HCT116 (cell line): ENCODE measurements at regions not wholly inside any gene's neighbourhood (a gene's known extent, or its start where the extent isn't known, plus 50 kb on each side); places are given as distances from the start of the nearest gene placed in this dataset.

ENCODE experiments used
- ATF3 ChIP-seq: IDR thresholded peaks from 2 replicates; pipeline ENCODE4 v1.6.1; 2012
- CTCF ChIP-seq, 3 experiments: fragments of 200-600 bp in 1 of 3; sonication (generic) in 1 of 3; IDR thresholded peaks in 2 of 3; conservative IDR thresholded peaks in 1 of 3; 2 replicates each; pipeline ENCODE4 v1.5.1; 2012 to 2017; ENCODE audit warnings: low read depth in 2 of 3, low read length in 2 of 3, antibody characterized with exemption in 1 of 3, borderline replicate concordance in 1 of 3, control low read depth in 1 of 3, mild to moderate bottlenecking in 1 of 3, mixed read lengths in 1 of 3, mixed run types in 1 of 3, moderate library complexity in 1 of 3; ENCODE audit not compliant: insufficient read depth in 1 of 3
- ELF1 ChIP-seq: IDR thresholded peaks from 2 replicates; pipeline ENCODE4 v1.6.1; 2012; ENCODE audit warnings: low read depth, borderline replicate concordance
- POLR2A ChIP-seq: IDR thresholded peaks from 2 replicates; pipeline ENCODE4 v1.7.0; 2011; ENCODE audit warnings: borderline replicate concordance; ENCODE audit not compliant: insufficient read depth, insufficient read length; ENCODE audit errors: extremely low read depth
- POLR2AphosphoS5 ChIP-seq: IDR thresholded peaks from 2 replicates; pipeline ENCODE4 v1.6.1; 2011; ENCODE audit warnings: mild to moderate bottlenecking, low read depth, low read length, moderate library complexity
- TF ChIP-seq, protein P1 (sequence below): IDR thresholded peaks from 2 replicates; pipeline ENCODE4 v1.6.1; 2012

- TF ChIP-seq CTCF (IDR thresholded peaks at IDR 0.05 in 2 of 3, conservative IDR thresholded peaks at IDR 0.05 in 1 of 3; ENCODE audit: borderline replicate concordance in 1 of 3, insufficient read depth in 1 of 3, low read depth in 2 of 3, low read length in 2 of 3): no peak
- TF ChIP-seq ELF1: no peak
- no peak for TF ChIP-seq POLR2AphosphoS5
- TF ChIP-seq, protein P1, sequence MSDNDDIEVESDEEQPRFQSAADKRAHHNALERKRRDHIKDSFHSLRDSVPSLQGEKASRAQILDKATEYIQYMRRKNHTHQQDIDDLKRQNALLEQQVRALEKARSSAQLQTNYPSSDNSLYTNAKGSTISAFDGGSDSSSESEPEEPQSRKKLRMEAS: no peak
- no peak for TF ChIP-seq POLR2A
- TF ChIP-seq ATF3: no peak
Observed at GRCh38 chr18:78855188-78855587, 124.4 kb upstream of the SALL3 start.
